ENCODE measurements at regions not wholly inside any gene's neighbourhood (a gene's known extent, or its start where the extent isn't known, plus 50 kb on each side); places are given as distances from the start of the nearest gene placed in this dataset.

DNA sequence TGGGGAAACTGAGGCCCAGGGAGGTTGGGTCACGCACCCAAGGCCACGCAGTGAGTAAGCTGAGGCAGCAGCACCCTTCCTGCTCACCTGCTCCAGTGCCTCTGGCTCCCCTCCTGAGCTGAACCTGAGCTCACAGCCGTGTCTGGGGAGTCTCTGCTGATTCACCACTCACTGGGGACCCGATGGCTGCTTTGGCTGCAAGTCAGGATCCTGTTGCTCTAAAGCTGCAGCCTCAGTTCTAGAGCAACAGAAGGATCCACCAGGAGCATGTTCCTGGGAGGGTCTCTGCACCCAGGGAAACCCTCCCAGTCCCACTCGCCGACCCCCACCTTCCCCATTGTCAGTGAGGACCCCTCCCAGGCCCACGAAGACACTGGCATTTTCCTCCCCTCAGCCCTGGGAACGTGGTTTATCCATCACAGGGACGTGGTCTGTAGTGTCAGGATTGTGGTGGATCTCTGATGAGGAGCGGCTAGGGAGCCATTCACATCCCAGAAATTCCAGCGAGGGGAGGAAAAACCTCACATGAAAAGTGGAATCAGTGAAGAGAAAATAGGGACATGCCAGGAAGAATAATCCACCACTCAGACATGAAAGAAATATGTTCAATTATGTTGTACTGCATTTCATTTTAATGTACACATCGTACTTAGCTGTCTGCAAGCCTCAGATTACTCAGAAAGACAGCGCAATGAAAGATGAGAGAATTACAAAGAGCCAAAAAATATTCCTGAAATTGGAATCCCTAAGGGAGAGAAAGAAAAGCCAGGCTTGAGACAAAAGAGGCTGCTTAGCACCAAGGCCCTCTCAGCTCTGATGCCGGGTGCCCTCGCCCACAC, 447.2 kb downstream of the MATN1 start:
- H3K27ac ChIP-seq, result no peak overlapping the region
- no peaks in the 10 kb centered on the region for H3K9me3 ChIP-seq
- TF ChIP-seq EP300 (IDR thresholded peaks at IDR 0.05), result no peak
- no peaks in the 10 kb centered on the region for H3K4me1 ChIP-seq (ENCODE audit: insufficient read depth)
- 72 to 80% (median 73%) methylated on average over 15 of the region's 15 CpGs for WGBS, 3 donors
- no peak overlapping the region for H3K4me3 ChIP-seq
- H3K27me3 ChIP-seq, result no peaks in the 10 kb centered on the region
- no peak for DNase-seq
- no peaks in the 10 kb centered on the region for H3K36me3 ChIP-seq
- intact Hi-C loops (cut with DNase I), result no loop called here

DNA sequence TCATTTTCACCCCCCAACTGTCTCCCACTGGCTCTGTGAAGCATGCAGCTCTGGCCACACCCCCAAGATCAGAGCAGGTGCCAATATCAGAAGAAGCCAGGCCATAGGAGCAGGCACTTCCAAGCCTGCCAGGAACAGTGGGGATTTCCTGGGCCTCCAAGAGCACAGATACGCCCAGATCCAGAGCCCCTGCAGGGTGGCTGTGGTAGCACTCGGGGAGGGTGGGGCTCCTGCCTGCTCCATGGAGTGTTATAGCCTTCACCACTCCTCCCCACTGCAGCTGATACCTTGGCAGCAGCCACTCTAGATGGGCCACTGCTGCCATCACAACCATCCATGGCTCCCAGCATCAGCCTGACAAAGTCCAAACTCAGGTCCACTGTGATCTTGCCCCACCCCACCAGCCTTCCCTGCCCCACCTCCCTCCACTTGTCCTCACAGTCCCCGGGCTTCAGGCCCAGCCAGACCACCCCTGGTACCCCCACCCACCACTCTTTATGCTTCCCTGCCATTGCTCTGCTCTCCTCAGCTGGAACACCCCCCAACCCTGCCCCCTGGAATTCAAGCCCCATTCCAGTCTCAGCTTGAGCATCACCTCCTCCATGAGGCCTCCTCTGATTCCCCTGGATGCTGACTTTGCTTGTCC, 448.3 kb downstream of the MATN1 start:
- no peak for DNase-seq
- WGBS, 3 donors, result 71 to 80% (median 80%) methylated on average over 3 of the region's 3 CpGs

DNA sequence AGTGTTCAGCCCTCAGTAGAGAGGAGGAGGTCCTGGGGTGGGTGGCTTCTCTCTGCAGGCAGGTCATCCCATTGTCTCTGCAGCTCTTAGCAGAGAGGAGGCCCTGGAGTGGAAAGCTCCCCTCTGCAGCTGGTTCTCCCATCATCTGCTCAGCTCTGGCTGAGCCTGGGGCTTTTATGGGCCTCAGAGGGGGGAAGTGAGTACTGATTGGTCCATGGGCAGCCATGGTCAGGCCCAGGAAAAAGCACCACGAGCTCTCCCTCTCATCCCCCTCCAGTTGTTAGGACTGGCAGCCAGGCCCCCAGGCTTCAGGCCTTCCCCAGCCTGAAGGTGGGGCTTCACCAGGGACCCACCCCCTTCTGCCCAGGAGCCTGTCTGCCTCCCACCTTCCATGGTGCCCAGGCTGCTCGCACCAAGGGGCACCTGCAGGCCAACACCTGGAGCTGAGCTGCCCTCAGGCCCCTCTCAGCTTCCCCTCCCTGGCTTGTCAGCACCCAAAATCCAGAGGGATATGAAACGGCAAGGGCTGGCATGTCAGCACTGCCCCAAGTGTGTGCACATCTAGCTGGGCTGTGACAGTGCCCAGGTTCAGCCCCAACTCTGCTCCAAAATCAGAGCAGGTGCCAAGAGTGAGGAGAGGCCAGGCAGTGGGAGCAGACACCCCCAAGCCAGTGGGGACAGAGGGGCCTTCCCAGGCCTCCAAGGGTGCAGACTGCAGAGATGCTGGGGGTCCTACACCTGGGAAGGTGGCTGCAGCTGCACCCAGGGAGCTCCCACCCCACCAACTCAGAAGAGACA, 449.0 kb downstream of the MATN1 start:
- TF ChIP-seq EP300 (IDR thresholded peaks at IDR 0.05), result no peak
- no peak for TF ChIP-seq POLR2A (IDR thresholded peaks at IDR 0.05)
- TF ChIP-seq, protein P1, sequence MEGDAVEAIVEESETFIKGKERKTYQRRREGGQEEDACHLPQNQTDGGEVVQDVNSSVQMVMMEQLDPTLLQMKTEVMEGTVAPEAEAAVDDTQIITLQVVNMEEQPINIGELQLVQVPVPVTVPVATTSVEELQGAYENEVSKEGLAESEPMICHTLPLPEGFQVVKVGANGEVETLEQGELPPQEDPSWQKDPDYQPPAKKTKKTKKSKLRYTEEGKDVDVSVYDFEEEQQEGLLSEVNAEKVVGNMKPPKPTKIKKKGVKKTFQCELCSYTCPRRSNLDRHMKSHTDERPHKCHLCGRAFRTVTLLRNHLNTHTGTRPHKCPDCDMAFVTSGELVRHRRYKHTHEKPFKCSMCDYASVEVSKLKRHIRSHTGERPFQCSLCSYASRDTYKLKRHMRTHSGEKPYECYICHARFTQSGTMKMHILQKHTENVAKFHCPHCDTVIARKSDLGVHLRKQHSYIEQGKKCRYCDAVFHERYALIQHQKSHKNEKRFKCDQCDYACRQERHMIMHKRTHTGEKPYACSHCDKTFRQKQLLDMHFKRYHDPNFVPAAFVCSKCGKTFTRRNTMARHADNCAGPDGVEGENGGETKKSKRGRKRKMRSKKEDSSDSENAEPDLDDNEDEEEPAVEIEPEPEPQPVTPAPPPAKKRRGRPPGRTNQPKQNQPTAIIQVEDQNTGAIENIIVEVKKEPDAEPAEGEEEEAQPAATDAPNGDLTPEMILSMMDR (IDR thresholded peaks at IDR 0.05), result no peak
- intact Hi-C loops (cut with DNase I), result no loop called here

More for the DNA sequence above, 448.3 kb downstream of the MATN1 start:
- Histone ChIP-seq H3K27me3 (no peaks in the 10 kb centered on the region), H3K27ac (no peak overlapping the region), H3K9me3 (no peaks in the 10 kb centered on the region), H3K4me1 (ENCODE audit: insufficient read depth) (no peaks in the 10 kb centered on the region), H3K4me3 (no peak overlapping the region), H3K36me3 (no peaks in the 10 kb centered on the region)
- intact Hi-C loops (cut with DNase I), result no loop called here
- no peak for TF ChIP-seq POLR2A (IDR thresholded peaks at IDR 0.05)
- TF ChIP-seq, protein P1 (IDR thresholded peaks at IDR 0.05), result no peak
- TF ChIP-seq EP300 (IDR thresholded peaks at IDR 0.05), result no peak

GRCh38 chr1:30273456-30273855, 449.9 kb downstream of the MATN1 start:
- no peaks in the 10 kb centered on the region for H3K9me3 ChIP-seq
- no peaks in the 10 kb centered on the region for H3K36me3 ChIP-seq
- intact Hi-C loops (cut with DNase I), result no loop called here
- WGBS, 3 donors, result 89 to 93% (median 92%) methylated on average over 5 of the region's 5 CpGs
- H3K4me3 ChIP-seq, result no peak overlapping the region
- H3K27me3 ChIP-seq, result no peaks in the 10 kb centered on the region
- DNase-seq, result no peak
- H3K4me1 ChIP-seq (ENCODE audit: insufficient read depth), result no peaks in the 10 kb centered on the region
- H3K27ac ChIP-seq, result no peak overlapping the region
- TF ChIP-seq EP300 (IDR thresholded peaks at IDR 0.05) (no peak), POLR2A (IDR thresholded peaks at IDR 0.05) (no peak)
- TF ChIP-seq, protein P1 (IDR thresholded peaks at IDR 0.05), result no peak

More for the DNA sequence above, 449.0 kb downstream of the MATN1 start:
- DNase-seq, result no peak
- Histone ChIP-seq H3K27ac (no peak overlapping the region), H3K4me1 (ENCODE audit: insufficient read depth) (no peaks in the 10 kb centered on the region), H3K27me3 (no peaks in the 10 kb centered on the region), H3K36me3 (no peaks in the 10 kb centered on the region), H3K4me3 (no peak overlapping the region), H3K9me3 (no peaks in the 10 kb centered on the region)
- 53 to 72% (median 72%) methylated on average over 3 of the region's 3 CpGs for WGBS, 3 donors

All from ovary (tissue), 7 donors.